ENCODE measurements at regions not wholly inside any gene's neighbourhood (a gene's known extent, or its start where the extent isn't known, plus 50 kb on each side); places are given as distances from the start of the nearest gene placed in this dataset.
"Not testable (repeated sequence)": the region's sequence is repeated elsewhere in the genome, so short reads cannot be mapped to it uniquely, and the experiment has no call there.

DNA sequence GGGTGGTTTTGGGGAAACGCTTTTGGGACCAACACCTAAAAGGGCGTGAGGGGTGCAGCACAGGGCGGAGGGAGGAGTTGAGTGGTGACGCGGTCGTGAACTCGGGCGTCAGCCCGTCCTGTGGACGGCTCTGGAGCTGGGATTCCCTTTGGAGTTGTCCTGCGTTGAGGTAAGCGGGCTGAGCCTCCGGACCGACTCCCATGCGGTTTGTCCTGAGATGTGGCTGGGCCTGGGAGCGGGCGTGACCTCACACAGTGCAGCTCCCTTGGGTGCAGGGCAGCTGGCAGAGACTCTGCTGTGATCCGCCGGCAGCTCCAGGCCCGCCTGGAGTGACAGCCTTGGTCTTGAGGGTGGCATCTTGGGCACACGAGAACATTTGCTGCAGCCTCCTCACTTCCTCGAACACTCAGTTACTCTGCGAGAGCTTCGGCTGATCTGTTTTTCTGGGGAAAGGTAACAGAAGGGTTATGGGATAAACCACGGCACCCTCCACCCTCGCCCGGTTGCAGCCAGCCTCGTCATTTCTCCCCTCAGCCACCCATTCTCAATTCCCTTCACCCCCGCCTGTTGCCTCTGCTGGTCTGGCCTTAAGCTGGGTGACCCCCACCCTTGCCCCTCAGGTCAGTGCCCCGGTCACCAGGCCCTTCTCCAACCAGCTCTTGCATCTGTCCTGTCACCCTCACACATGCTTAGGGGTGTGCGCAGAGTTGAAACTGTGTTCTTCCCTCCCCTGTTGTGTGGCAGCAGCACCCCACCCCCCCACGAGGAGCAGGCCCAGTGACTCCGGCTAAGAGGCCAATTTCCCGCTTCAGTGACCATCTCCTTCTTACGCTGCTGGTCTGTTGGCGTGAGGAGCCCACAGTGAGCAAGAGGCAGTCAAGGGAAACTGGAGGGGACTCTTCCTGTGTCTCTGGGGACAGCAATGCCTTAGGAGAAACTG lies 94.2 kb upstream of the COL5A1 start:
- DNase-seq = no peak

DNA sequence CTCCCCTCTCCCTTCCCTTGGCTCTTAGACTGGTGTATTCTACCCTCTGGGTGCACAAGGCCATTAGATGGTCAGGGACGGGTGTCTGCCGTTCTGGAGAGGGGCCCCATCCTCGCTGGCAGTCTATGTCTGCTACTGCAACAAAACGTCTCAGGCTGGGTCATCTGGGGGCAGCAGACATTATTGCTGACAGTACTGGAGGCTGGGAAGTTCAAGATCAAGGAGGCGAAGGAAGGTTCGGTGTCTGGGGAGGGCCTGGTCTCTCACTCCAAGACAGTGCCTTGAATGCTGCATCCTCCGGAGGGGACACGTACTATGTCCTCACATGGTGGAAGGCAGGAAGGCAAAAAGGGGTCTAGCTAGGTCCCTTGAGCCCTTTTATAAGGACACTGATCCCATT lies 93.4 kb upstream of the COL5A1 start:
- DNase-seq = no peak

DNA sequence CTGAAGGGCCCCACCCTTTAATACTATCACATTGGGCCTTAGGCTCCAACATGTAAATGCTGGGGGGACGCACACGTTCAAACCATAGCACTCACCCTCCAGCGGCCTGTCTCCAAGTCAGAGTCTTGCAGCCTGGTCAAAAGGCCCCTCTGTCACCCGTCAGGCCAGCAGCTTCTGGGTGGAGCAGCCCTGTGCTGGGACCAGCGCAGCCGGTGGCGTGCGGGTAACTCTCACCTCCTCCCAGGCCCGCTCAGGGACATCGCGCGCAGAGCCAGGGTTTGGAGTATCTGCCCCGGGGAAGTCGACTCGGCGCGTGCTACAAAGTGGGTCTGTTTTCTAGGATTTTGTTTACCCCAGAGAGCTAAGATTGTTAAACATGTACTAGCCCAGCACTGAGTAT lies 93.0 kb upstream of the COL5A1 start:
- no peak for DNase-seq

GRCh38 chr9:134549336-134549735 lies 92.3 kb upstream of the COL5A1 start:
- no peak for DNase-seq

DNA sequence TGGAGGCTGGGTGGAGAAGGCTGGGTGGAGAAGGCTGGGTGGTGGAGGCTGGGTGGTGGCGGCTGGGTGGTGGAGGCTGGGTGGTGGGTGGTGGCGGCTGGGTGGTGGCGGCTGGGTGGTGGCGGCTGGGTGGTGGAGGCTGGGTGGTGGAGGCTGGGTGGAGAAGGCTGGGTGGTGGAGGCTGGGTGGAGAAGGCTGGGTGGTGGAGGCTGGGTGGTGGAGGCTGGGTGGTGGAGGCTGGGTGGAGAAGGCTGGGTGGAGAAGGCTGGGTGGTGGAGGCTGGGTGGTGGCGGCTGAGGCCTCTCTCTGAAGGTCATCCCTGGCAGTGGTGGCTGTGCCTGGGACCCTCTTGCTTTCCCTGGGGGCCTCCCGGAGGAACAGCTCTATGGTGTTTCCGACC lies 91.5 kb upstream of the COL5A1 start:
- DNase-seq = not testable (repeated sequence)

GRCh38 chr9:134550584-134550983 lies 91.0 kb upstream of the COL5A1 start:
- no peak for DNase-seq

DNA sequence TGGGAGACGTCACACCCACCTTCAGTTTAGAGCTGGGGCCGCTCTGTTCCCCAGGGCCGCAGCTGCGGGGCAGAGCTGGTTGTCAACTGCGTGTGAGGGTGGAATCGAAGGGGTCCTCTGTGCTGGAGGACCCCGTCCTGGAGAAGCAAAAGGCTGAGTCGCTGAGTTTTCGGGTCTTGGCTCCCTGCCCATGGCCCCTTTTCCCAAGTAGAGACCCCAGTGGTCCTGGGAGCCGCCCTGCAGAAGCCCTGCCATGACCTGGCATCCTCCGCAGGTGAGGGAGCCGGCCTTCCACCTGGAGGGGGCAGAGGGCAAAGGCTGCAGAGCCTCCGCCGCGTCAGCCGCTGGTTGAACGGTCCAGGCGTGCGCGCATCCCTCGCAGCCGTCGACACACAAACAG lies 90.4 kb upstream of the COL5A1 start:
- DNase-seq = no peak

DNA sequence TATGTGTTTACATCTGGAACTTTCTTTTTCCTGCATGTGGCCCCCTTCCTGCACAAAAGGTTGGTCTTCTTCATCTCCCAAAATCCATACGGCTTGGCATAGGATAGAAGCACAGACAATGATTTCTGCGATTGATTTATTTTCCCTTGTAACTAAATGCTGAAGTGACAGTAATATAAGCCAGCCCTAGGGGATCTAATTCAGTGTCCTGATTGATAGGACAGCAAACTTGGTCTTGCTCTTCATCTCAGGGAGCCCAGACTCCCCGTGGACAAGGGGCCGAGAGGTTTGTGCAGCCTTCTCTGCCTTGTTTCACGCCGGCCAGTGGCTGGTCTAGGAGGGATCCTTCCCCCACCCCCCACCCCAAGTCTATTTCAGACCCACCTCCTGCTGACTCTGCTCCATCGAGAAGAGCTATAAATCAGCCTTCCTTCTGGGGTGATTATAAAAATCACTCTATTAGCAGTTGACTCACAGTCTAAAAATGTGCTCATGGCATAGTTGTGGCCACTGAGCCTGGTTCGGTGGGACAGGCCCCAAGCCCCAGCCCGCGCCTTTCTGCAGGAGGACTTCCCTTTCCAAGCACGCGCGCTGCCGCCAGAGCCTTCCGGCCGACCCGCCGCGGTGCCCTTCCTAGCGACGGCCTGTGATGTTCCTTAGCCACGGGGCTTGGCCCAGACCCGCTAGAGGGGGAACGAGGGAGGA lies 89.8 kb upstream of the COL5A1 start:
- DNase-seq = peak; percentile 36

DNA sequence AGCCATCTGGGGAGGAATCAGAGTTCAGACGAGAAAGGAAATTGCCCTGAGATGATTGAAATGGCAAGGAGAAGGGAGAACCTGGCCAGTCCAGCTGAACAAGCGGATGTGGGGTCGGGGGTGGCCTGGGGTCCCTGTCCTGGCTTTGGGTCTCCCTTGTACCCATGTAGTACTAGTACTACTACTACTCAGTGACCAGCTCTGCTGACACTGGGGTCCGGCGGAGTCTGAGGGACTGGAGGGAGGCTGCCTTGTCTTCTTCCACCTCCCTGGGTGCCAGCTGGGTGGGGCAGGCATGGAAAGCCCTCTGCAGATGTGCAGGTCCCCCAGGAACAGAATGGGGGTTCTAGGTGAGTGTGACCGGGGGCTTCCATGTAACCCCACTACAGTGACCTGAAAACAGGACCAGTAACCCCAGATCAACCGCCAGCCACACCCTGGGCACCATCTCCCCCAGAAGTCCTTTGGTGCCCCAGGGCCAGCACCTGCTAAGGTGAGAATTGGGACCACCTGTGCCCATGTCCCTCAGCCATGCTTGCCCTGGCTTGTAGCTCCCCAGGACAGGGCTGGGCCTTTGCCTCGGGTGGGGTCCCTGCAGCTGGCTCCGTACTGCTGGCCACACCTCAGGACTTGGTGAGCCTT lies 89.1 kb upstream of the COL5A1 start:
- no peak for DNase-seq

GRCh38 chr9:134553061-134553891 lies 88.3 kb upstream of the COL5A1 start:
- DNase-seq = no peak

DNA sequence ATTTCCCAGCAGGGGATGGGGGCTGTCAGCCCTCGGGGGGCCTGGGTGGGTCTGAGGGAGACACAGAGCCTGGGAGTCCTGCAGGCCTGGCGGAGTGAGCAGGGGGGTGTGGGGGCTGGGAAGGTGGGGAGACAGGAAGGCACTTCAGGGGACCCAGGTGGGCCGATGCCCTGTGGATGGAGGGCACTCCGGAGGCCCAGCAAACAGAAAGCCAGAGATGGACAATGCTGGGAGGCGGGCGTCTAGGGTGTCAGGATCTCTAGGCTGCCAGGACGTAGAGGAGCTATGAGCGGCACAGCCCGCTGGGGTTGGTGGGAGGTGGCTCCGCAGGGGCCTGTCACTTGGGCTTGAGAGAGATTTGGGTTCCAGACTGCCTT lies 87.6 kb upstream of the COL5A1 start:
- DNase-seq = no peak

- DNase-seq = no peak
These were observed 87.1 kb upstream of the COL5A1 start for GRCh38 chr9:134554373-134555093.

DNA sequence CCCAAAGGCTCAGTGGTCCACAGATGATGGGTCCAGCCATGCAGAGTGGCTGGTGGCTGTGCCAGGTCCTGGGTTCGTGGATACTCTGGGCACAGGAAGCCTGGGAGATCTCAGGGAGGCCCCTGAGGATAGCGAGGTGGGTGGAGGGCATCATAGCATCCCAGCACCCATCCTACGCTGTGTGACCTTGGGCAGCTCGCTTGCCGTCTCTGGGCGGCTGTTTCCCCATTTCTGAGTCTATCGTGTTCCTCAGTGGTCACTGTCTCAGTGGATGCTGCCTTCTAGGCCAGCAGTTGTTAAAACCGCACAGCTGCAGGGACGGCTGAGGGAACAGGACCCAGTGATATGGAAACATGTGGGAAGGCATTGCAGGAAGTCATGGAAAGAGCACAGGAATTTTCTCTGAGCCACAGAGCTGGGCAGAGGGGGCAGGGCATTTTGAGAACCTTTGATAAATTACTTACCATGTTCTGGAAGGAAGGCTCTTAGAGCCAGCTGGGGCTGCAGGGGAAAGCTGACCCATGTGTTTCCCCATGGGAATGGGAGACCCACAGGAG lies 86.4 kb upstream of the COL5A1 start:
- DNase-seq = no peak

DNA sequence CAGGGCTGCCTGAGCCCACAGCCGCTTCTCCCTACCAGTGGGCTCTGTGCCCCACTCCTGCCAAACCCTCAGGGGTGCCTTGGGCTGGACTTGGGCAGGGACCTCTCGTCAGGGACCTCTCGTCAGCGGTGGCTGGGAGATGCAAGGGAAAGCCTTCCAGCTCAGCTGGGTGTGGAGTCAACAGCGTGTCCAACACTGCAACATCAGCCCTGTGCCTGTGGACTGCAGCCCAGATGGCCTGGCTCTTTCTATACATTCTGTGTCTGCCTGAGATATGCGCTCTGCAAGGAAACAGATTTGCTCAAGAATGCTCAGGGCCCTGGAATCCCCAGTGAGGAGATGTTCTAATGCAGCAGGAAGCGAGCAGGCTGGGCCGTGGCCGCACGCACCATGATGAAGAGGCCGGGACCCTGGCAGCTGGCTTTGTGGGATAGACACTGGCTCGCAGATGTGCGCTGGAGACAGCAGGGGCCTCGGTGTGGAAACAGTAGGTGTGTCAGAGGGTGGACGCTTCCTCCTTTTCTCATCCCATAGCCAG lies 85.0 kb upstream of the COL5A1 start:
- DNase-seq = no peak

- no peak for DNase-seq
These were observed 84.3 kb upstream of the COL5A1 start for GRCh38 chr9:134557331-134557730.

DNA sequence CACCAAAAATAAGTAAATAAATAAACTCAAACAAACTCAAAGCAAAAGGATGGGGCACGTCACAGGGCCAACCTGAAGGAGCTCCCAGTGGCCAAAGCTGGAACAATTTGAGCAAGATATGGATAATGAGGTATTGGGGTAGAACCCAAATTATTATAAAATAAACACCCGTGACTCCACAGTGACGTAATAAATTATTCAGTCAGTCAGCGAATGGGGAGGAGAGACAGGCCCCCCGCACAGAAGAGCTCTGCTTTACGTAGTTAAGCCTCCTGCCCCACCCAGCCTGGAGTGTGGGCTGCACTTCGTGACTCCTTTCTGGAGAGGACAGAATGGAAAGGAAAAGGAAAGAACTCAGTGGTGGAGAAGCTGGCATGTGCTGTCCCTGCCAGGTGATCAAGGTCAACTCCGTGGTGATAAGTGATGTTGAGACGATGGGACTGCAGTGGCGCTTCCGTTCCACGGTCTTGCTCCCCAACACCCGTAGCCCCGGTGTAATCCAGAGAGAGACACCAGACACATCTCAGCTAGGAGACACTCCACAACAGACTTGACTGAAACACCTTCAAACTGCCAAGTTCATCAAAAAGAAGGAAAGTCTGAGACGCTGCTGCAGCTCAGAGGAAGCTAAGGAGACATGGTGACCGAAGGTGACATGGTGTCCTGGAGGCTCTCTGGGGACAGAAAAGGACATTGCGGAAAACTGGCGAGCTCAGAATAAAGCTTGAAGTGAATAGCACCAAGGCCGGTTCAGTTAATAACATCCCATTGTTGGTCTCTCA lies 83.3 kb upstream of the COL5A1 start:
- DNase-seq = no peak

DNA sequence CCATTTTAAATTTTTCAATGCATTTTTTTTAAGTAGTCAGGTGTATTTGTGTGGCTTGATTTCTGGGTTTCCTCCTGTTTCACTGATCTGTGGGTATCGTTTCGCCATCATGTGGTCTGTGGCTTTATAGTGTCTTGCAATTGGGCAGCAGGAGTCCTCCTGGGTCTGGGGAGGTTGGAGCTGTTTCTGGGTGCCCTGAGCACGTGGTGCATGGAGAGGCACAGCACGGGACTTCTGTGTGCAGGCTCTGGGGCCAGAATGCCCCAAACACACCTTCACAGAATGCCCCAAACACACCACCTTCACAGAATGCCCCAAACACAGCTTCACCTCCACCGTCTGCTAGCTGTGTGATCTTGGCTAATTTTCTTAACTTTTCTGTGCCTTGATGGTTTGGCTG lies 82.6 kb upstream of the COL5A1 start:
- no peak for DNase-seq

GRCh38 chr9:134560206-134560605 lies 81.4 kb upstream of the COL5A1 start:
- DNase-seq = no peak

- DNase-seq = no peak
These were observed 80.9 kb upstream of the COL5A1 start for GRCh38 chr9:134560654-134561053.

DNA sequence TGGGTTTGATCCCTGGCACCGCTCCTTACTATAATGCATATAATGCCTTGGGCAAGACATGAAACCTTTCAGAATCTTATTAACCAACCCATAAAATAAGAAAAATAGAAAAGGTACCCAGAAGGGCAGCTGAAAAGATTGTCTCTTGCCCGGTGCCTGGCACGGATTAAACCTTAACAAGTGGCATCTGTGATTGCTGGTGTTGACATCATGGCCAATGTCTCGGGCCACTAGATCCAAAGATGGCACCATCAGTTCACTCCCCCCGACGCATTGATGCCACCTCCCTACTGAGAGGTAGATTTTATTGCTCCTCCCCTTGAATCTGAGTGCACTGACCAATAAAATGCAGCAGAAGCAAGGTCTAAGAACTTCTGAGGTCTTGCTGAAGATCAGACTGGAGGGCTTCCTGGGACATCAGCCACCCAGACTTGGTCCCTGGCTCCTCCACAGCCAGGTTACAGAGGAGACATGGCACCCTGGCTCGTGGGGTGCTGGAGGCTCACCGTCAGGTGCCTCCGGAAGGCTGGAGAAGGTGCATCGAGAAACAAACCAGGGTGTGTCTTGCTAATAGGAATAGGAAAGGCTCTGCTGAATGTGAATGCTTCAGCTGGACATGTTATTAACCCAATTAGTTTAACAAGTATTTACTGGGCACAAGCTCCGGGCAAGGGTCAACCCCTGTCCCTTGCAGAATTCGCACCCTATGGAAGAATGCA lies 80.0 kb upstream of the COL5A1 start:
- no peak for DNase-seq
